Ramos (cell line): ENCODE measurements at regions not wholly inside any gene's neighbourhood (a gene's known extent, or its start where the extent isn't known, plus 50 kb on each side); places are given as distances from the start of the nearest gene placed in this dataset.
"Not testable (repeated sequence)": the region's sequence is repeated elsewhere in the genome, so short reads cannot be mapped to it uniquely, and the experiment has no call there.

Experiments used
- in situ Hi-C: fragments of 300-500 bp; cut with MboI; formaldehyde crosslinking; loops from one replicate; pipeline ENCODE4 v1.14.3; 2022; ENCODE audit warnings: low sequenced_read_pairs; ENCODE audit not compliant: unreplicated experiment

DNA sequence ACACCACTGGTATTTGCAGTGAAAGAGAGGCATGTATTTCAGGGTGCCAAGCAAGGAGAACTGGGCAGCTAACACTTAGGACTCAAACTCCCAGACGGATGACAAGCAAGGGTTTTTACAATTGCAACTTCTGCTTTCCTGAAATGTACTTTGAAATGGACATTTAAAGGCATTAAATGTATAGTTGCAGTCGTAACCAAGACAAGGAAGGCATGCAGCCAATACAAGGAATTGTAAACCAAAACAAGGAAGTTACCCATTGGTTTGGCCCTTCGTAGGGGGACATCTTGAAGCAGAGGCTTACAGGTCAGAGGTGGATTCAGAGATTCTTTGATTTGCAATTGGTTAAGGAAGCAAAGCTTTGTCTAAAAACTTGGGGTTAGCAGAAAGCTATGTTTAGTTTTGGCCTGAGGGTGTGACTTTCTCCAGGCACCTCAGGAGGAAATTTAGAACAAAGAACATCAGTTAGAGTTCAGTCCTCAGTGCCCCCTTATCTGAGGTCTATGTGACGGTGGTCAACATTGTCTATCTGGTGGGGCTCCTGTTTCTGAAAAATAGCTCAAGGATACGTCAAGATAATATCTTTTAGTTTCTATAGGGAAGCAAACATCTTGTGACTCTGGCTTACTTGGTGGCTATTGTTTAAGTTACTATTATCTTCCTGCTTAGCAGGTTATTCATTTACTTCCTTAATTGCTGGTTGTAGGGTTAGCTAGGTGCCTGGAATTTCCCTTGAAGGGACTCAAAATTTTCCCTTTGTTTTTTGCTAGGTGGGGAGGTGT, 266.0 kb downstream of the CD83 start:
- in situ Hi-C loops = no loop called here

DNA sequence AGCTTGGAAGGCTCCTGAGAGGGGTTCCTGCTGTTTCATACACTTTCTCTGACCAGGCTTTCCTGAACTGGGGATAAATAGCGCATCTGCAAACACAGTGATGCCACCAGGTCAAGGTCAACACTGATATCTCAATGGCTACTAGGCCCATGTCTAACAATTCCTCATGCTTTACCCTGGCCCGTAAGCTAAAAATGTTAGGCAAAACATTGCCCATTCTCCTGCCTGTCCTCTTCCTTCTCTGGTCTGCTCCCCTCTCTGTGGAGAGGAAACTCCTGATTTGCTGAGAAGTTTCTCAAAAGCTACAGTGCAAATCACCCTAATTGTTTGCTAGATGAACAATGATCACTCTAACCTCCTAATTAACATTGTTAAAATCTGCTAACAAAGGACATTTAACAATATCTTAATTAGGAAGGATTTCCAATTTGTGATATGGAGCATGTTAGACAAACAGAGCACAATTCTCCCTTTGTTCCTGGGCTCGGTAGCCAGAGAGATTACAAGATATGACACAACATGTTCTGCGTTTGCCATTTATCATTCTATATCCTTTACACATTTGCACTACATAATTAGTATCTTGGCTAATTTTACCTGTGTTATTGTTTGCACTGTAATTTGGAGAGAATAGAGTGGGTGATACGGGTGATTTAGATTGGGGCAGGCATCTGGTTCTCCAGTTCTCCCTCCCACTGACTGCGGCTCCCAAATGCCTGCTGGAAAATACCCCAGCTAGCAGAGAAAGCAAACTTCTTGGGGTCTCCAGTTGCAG, 266.8 kb downstream of the CD83 start:
- in situ Hi-C loops = no loop called here

DNA sequence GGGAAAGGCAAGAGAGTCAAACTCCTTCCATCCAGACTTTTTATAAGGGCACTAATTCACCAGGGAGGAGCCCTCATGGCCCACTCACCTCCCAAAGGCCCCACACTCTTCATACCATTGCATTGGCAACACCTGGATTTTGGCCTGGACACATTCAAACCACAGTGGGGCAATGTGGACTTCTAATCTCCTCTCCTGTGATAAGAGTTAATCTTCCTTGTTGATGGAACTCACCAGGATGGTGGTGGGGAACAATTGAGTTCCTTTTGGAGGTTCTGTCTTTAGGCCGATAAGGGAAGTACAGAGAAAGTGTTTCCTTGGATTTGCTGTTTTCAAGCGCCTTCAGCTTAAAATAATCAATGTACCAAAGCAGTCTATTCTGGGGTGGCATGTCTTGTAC, 268.7 kb downstream of the CD83 start:
- in situ Hi-C loops = no loop called here

- in situ Hi-C loops = no loop called here
Measured at GRCh38 chr6:14386668-14387067, 269.1 kb downstream of the CD83 start.

- in situ Hi-C loops = no loop called here
Measured at GRCh38 chr6:14388371-14388770, 270.8 kb downstream of the CD83 start.

DNA sequence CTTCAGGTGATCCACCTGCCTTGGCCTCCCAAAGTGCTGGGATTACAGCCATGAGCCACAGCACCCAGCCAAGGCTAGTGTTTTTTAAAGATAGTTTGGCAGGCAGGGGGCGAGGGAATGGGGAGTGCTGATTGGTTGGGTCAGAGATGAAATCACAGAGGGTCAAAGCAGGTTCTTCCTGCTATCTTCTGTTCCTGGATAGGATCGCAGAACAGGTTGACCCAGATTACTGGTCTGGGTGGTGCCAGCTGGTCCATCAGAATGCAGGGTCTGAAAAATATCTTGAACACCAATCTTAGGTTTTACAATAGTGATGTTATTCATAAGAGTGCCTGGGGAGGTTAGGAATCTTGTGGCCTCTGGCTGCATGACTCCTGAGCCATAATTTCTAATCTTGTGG, 272.2 kb downstream of the CD83 start:
- in situ Hi-C loops = not testable (repeated sequence)

GRCh38 chr6:14390805-14391204, 273.2 kb downstream of the CD83 start:
- in situ Hi-C loops = no loop called here

DNA sequence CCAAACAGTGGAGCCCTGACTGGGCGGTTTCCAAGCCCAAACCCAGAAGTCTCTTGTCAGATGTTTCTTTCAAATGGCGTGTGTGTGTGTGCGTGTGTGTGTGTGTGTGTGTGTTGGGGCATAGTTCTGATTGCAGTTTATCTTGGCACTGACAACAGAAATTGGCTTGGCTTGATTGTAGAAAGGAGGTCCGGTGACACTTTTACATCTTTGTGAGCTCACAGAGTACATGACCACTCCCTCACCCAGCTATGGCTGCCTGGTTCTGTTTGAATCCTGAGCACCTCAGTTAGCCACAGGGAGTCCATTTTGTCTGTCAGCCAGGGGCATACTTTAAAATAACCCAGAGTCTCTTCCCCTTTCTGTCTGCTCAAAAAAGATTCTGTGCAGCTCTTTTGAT, 276.3 kb downstream of the CD83 start:
- in situ Hi-C loops = no loop called here

DNA sequence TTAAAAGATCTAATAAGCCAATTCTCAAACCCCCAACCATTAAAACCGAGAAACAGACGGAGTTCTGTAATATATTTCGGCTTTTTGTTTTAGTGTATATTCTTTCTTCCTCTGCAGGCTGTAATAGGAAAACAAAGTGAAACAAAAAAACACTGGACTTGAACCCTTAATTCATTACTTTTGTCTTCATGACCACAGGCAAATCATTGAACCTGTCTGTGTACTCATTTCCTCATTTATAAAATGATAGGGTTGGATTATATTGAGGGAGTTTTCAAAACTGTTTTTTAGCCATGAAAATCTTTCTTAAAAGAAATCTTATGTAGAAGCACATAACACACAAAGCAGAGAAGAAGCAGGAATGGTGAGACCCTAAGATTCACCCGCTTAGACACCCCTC, 278.8 kb downstream of the CD83 start:
- in situ Hi-C loops = no loop called here

- in situ Hi-C loops = no loop called here
Measured at GRCh38 chr6:14396826-14397517, 279.4 kb downstream of the CD83 start.

DNA sequence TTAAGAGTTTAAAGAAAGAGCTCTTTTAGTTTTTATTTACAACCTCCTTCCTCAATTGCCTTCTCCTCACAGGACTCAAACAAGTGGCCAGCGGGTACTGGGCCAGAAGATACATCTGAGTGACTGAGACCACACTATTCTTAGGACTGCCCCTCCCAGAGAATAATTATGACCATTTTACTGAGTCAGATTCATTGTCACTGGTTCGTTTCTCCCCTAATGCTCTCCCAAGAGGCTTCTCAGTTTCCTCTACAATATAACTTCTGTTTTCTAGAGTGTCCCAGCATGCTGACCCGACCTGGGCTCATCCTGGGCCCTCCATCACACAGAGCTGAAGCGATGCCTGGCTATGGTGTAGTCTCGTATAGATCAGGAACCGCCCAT, 279.9 kb downstream of the CD83 start:
- in situ Hi-C loops = no loop called here

- in situ Hi-C loops = no loop called here
Measured at GRCh38 chr6:14398953-14399352, 281.4 kb downstream of the CD83 start.

DNA sequence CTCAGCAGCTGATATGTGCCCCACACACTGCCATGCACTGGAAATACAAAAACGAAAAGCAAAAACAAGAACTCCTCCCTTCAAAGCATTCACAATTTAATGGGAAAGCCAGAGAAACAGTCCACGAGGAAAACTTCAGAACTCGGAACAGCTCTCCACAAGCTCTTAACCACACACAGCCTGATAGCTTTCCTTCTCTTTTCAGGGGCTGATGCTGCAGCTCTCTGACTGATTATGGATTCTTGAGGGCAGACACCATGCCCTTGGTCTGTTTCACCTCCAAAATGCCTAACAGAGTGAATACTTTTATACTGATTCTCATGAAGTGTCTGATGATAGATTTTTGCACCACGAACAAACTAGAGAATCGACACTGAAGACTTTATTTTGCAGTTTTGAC, 282.1 kb downstream of the CD83 start:
- in situ Hi-C loops = no loop called here

DNA sequence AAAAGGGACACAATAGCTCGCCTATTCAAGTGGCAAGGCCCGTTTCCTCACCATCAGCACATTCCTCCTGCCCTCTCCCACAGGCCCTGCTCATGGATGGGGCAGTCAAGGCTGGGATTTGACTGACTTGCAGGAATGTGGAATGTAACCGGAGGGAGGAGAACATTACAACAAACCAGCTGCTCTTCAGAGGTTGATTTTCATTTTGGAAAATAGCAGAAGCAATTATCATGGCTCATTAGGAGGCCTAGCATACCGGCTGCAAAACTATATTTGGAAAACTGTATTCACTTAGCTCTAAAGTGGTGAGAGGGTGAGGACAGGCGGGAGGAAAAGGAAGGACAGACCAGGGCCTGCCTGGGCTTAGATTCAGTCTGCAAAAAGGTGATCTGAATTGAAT, 283.7 kb downstream of the CD83 start:
- in situ Hi-C loops = no loop called here

DNA sequence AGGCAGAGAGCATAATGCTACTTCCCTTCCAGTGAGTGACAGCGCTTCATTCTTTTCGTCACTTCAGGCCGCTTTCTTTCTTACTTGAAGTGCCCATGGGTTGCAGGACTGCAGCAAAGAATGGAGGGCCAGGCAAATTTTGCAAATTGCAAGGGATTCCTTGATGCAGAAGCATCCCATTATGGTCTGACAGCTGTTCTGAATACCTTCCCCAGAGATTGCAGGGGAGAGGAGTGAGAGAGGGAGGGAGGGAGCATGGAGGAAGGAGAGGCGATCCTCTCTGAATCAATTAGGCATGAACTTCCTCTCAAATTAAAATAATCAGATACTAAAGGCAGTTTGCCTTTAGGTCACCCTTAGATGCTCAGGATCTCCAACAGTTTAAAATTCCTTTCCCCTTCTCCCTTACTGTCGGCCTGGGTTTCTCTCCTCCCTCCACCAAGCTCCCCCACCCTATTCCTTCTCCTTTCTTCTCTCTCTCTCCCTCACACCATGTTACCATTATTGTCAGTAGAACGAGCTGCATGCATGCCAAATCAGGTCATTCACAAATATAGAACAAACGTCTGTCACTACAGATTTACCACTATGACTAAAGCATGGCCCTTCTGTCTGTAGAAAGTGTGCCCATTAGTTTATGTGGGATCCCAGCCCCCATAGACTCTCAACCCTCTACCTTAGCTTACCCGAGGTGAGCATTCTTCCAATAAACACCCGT, 289.2 kb downstream of the CD83 start:
- in situ Hi-C loops = no loop called here

- in situ Hi-C loops = no loop called here
Measured at GRCh38 chr6:14408446-14408845, 290.9 kb downstream of the CD83 start.

- in situ Hi-C loops = no loop called here
Measured at GRCh38 chr6:14412026-14412425, 294.5 kb downstream of the CD83 start.

DNA sequence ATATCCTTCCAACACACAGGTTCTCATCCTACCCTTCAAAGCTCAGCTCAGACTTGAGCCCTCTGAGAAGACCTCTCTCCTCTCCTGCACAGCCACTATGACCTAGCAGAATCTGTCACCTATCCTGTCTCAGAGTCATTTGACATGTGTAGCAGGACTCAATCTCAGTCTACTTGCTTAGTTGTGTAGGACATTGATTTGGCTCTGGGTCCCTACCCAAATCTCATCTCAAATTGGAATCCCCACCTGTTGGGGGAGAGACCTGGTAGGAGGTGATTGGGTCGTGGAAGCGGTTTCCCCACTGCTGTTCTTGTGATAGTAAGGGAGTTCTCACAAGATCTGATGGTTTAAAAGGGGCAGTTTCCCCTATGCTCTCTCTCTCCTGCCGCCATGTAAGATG, 297.9 kb downstream of the CD83 start:
- in situ Hi-C loops = no loop called here

GRCh38 chr6:14417377-14417776, 299.8 kb downstream of the CD83 start:
- in situ Hi-C loops = no loop called here

- in situ Hi-C loops = not testable (repeated sequence)
Measured at GRCh38 chr6:14419224-14419623, 301.7 kb downstream of the CD83 start.

DNA sequence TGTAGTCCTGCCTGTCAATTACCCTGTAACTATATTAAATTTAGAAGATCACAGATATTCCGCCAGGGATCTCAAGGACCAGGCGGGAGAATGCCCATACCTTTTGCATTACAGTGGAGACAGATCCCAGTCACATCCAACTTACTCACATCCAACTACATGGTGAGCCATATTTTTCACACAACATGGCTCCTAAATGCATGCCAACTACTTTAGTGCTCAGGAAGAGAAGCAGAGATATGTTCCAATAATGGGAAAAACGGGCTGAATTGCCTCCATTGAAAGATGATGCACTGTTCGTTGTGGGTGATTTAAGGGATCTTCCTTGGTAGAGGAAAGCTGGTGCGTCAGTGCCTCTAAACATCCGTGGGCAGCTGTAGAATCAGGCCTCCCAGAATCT, 304.5 kb downstream of the CD83 start:
- in situ Hi-C loops = no loop called here
